Activated CD4-positive, alpha-beta memory T cell treated with anti-CD3 and anti-CD28 coated beads, Interleukin-2, amount 10 ng/mL, durations not matched to agents 7 days and 5 days (primary cell): ENCODE measurements at regions not wholly inside any gene's neighbourhood (a gene's known extent, or its start where the extent isn't known, plus 50 kb on each side); places are given as distances from the start of the nearest gene placed in this dataset.

Experiments used
- CTCF ChIA-PET: fragments of 350-600 bp; sonication (Branson Sonifier 250); formaldehyde crosslinking; loops from one replicate; lab custom pipeline; 2021; ENCODE audit warnings: antibody characterized with exemption, inconsistent platforms; lab: Charles Lee
- POLR2A ChIA-PET: fragments of 350-600 bp; sonication (Branson Sonifier 250); formaldehyde crosslinking; loops from one replicate; lab custom pipeline; 2021; ENCODE audit warnings: antibody characterized with exemption; lab: Charles Lee
- DNase-seq: peaks from one replicate; pipeline ENCODE4 v3.0.0-alpha.2; 2020
- H3K27ac Mint-ChIP-seq: one replicate; pipeline ENCODE4 v1.8.0; 2021; ENCODE audit warnings: mild to moderate bottlenecking, mixed read lengths
- H3K27me3 Mint-ChIP-seq: one replicate; pipeline ENCODE4 v1.8.0; 2021; ENCODE audit warnings: mixed read lengths
- H3K36me3 Mint-ChIP-seq: one replicate; pipeline ENCODE4 v1.8.0; 2021; ENCODE audit warnings: low read depth, mixed read lengths
- H3K4me1 Mint-ChIP-seq: one replicate; pipeline ENCODE4 v1.8.0; 2021; ENCODE audit warnings: mixed read lengths
- H3K4me3 Mint-ChIP-seq: one replicate; pipeline ENCODE4 v1.8.0; 2021; ENCODE audit warnings: mild to moderate bottlenecking, mixed read lengths
- H3K9me3 Mint-ChIP-seq: one replicate; pipeline ENCODE4 v1.8.0; 2021; ENCODE audit warnings: mixed read lengths

GRCh38 chr11:127670374-127671119, 670.0 kb upstream of the KIRREL3 start:
- Mint-ChIP-seq H3K4me3 (no peak overlapping the region), H3K36me3 (no peaks in the 10 kb centered on the region), H3K9me3 (peaks cover 4% of the 10 kb centered on the region), H3K27ac (no peak overlapping the region), H3K4me1 (no peaks in the 10 kb centered on the region), H3K27me3 (no peaks in the 10 kb centered on the region)
- DNase-seq = no peak
- ChIA-PET CTCF (no interaction called here), POLR2A (no interaction called here)

- CTCF ChIA-PET = no interaction called here
- Mint-ChIP-seq H3K36me3 (no peaks in the 10 kb centered on the region), H3K27ac (no peak overlapping the region), H3K27me3 (no peaks in the 10 kb centered on the region), H3K4me1 (no peaks in the 10 kb centered on the region), H3K4me3 (no peak overlapping the region), H3K9me3 (no peaks in the 10 kb centered on the region)
- no peak for DNase-seq
- POLR2A ChIA-PET = no interaction called here
Measured at GRCh38 chr11:127656116-127656836, 655.7 kb upstream of the KIRREL3 start.

GRCh38 chr11:127653076-127653475, 652.5 kb upstream of the KIRREL3 start:
- CTCF ChIA-PET = no interaction called here
- H3K27me3 Mint-ChIP-seq = no peaks in the 10 kb centered on the region
- H3K36me3 Mint-ChIP-seq = no peaks in the 10 kb centered on the region
- no peaks in the 10 kb centered on the region for H3K4me1 Mint-ChIP-seq
- no peak overlapping the region for H3K4me3 Mint-ChIP-seq
- DNase-seq = no peak
- POLR2A ChIA-PET = no interaction called here
- no peaks in the 10 kb centered on the region for H3K9me3 Mint-ChIP-seq
- H3K27ac Mint-ChIP-seq = no peak overlapping the region

GRCh38 chr11:127651888-127652221, 651.3 kb upstream of the KIRREL3 start:
- H3K27me3 Mint-ChIP-seq = no peaks in the 10 kb centered on the region
- POLR2A ChIA-PET = no interaction called here
- CTCF ChIA-PET = no interaction called here
- H3K27ac Mint-ChIP-seq = no peak overlapping the region
- no peak overlapping the region for H3K4me3 Mint-ChIP-seq
- H3K36me3 Mint-ChIP-seq = no peaks in the 10 kb centered on the region
- H3K4me1 Mint-ChIP-seq = no peaks in the 10 kb centered on the region
- DNase-seq = no peak
- H3K9me3 Mint-ChIP-seq = no peaks in the 10 kb centered on the region

- no peak overlapping the region for H3K27ac Mint-ChIP-seq
- CTCF ChIA-PET = no interaction called here
- DNase-seq = no peak
- H3K4me3 Mint-ChIP-seq = no peak overlapping the region
- no peaks in the 10 kb centered on the region for H3K4me1 Mint-ChIP-seq
- POLR2A ChIA-PET = no interaction called here
- H3K9me3 Mint-ChIP-seq = no peaks in the 10 kb centered on the region
- H3K36me3 Mint-ChIP-seq = no peaks in the 10 kb centered on the region
- H3K27me3 Mint-ChIP-seq = no peaks in the 10 kb centered on the region
Measured at GRCh38 chr11:127651175-127651887, 650.8 kb upstream of the KIRREL3 start.

GRCh38 chr11:127649958-127650357, 649.4 kb upstream of the KIRREL3 start:
- Mint-ChIP-seq H3K27ac (no peak overlapping the region), H3K27me3 (no peaks in the 10 kb centered on the region), H3K36me3 (no peaks in the 10 kb centered on the region), H3K4me1 (no peaks in the 10 kb centered on the region), H3K4me3 (no peak overlapping the region), H3K9me3 (no peaks in the 10 kb centered on the region)
- POLR2A ChIA-PET = no interaction called here
- CTCF ChIA-PET = no interaction called here
- no peak for DNase-seq

GRCh38 chr11:127649071-127649470, 648.5 kb upstream of the KIRREL3 start:
- Mint-ChIP-seq H3K27me3 (no peaks in the 10 kb centered on the region), H3K4me1 (no peaks in the 10 kb centered on the region), H3K36me3 (no peaks in the 10 kb centered on the region), H3K27ac (no peak overlapping the region), H3K9me3 (no peaks in the 10 kb centered on the region), H3K4me3 (no peak overlapping the region)
- CTCF ChIA-PET = no interaction called here
- DNase-seq = no peak
- POLR2A ChIA-PET = no interaction called here

GRCh38 chr11:127648583-127648982, 648.0 kb upstream of the KIRREL3 start:
- no peaks in the 10 kb centered on the region for H3K9me3 Mint-ChIP-seq
- H3K4me3 Mint-ChIP-seq = no peak overlapping the region
- H3K36me3 Mint-ChIP-seq = no peaks in the 10 kb centered on the region
- no peak for DNase-seq
- H3K4me1 Mint-ChIP-seq = no peaks in the 10 kb centered on the region
- no peak overlapping the region for H3K27ac Mint-ChIP-seq
- H3K27me3 Mint-ChIP-seq = no peaks in the 10 kb centered on the region
- ChIA-PET CTCF (no interaction called here), POLR2A (no interaction called here)

GRCh38 chr11:127644366-127644765, 643.8 kb upstream of the KIRREL3 start:
- Mint-ChIP-seq H3K4me3 (no peak overlapping the region), H3K27me3 (no peaks in the 10 kb centered on the region), H3K36me3 (no peaks in the 10 kb centered on the region), H3K4me1 (no peaks in the 10 kb centered on the region), H3K9me3 (no peaks in the 10 kb centered on the region), H3K27ac (no peak overlapping the region)
- CTCF ChIA-PET = interaction anchor here (1.0 kb wide), 1 partner anchor 16 kb away, joined by 3 read pairs; no protein-coding TSS in a partner anchor
- POLR2A ChIA-PET = no interaction called here
- no peak for DNase-seq

GRCh38 chr11:127643268-127644058, 642.9 kb upstream of the KIRREL3 start:
- Mint-ChIP-seq H3K4me3 (no peak overlapping the region), H3K36me3 (no peaks in the 10 kb centered on the region), H3K9me3 (no peaks in the 10 kb centered on the region), H3K27me3 (no peaks in the 10 kb centered on the region), H3K4me1 (no peaks in the 10 kb centered on the region), H3K27ac (no peak overlapping the region)
- CTCF ChIA-PET = no interaction called here
- no peak for DNase-seq
- POLR2A ChIA-PET = no interaction called here

GRCh38 chr11:127640561-127641451, 640.2 kb upstream of the KIRREL3 start:
- Mint-ChIP-seq H3K36me3 (no peaks in the 10 kb centered on the region), H3K9me3 (no peaks in the 10 kb centered on the region), H3K27ac (no peak overlapping the region), H3K4me1 (no peaks in the 10 kb centered on the region), H3K4me3 (no peak overlapping the region), H3K27me3 (no peaks in the 10 kb centered on the region)
- DNase-seq = no peak
- ChIA-PET POLR2A (no interaction called here), CTCF (no interaction called here)

- POLR2A ChIA-PET = no interaction called here
- no peak for DNase-seq
- no peaks in the 10 kb centered on the region for H3K9me3 Mint-ChIP-seq
- H3K27me3 Mint-ChIP-seq = no peaks in the 10 kb centered on the region
- no peak overlapping the region for H3K4me3 Mint-ChIP-seq
- no peaks in the 10 kb centered on the region for H3K4me1 Mint-ChIP-seq
- H3K36me3 Mint-ChIP-seq = no peaks in the 10 kb centered on the region
- H3K27ac Mint-ChIP-seq = no peak overlapping the region
- CTCF ChIA-PET = no interaction called here
Measured at GRCh38 chr11:127639916-127640315, 639.3 kb upstream of the KIRREL3 start.
